ENCODE measurements at regions not wholly inside any gene's neighbourhood (a gene's known extent, or its start where the extent isn't known, plus 50 kb on each side); places are given as distances from the start of the nearest gene placed in this dataset.

GRCh38 chr6:112853162-112853561 is 506.0 kb downstream of the RFPL4B start:
- no peak for TF ChIP-seq POLR2A (IDR thresholded peaks at IDR 0.05)
- TF ChIP-seq, protein P1, sequence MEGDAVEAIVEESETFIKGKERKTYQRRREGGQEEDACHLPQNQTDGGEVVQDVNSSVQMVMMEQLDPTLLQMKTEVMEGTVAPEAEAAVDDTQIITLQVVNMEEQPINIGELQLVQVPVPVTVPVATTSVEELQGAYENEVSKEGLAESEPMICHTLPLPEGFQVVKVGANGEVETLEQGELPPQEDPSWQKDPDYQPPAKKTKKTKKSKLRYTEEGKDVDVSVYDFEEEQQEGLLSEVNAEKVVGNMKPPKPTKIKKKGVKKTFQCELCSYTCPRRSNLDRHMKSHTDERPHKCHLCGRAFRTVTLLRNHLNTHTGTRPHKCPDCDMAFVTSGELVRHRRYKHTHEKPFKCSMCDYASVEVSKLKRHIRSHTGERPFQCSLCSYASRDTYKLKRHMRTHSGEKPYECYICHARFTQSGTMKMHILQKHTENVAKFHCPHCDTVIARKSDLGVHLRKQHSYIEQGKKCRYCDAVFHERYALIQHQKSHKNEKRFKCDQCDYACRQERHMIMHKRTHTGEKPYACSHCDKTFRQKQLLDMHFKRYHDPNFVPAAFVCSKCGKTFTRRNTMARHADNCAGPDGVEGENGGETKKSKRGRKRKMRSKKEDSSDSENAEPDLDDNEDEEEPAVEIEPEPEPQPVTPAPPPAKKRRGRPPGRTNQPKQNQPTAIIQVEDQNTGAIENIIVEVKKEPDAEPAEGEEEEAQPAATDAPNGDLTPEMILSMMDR (IDR thresholded peaks at IDR 0.05), result no peak
